ENCODE measurements at regions not wholly inside any gene's neighbourhood (a gene's known extent, or its start where the extent isn't known, plus 50 kb on each side); places are given as distances from the start of the nearest gene placed in this dataset.

GRCh38 chr4:183383606-183384005, 60.8 kb upstream of the CDKN2AIP start:
- Histone ChIP-seq H3K27me3 (replicated peaks in 1 of 7) (peaks cover 0 to 4% (median 0%) of the 10 kb centered on the region in 7 donors), H3K27ac (no peak overlapping the region), H3K4me3 (no peak overlapping the region), H3K9me3 (peaks cover 0 to 30% (median 22%) of the 10 kb centered on the region in 8 donors), H3K4me1 (no peaks in the 10 kb centered on the region), H3K36me3 (no peaks in the 10 kb centered on the region)
- 81 to 84% (median 83%) methylated on average over 6 to 7 of the region's 7 CpGs for WGBS, 5 donors
- intact Hi-C loops (cut with DNase I; ENCODE audit: low total_unique reads): no loop called here
- TF ChIP-seq CTCF (IDR thresholded peaks at IDR 0.05 in 8 of 11, conservative IDR thresholded peaks at IDR 0.05 in 3 of 11) (no peak), POLR2A (IDR thresholded peaks at IDR 0.05) (no peak), POLR2AphosphoS5 (IDR thresholded peaks at IDR 0.05) (no peak)
- DNase-seq: no peak

- Histone ChIP-seq H3K9me3 (peaks cover 0 to 22% (median 17%) of the 10 kb centered on the region in 8 donors), H3K4me1 (no peaks in the 10 kb centered on the region), H3K27ac (no peak overlapping the region), H3K27me3 (replicated peaks in 1 of 7) (peaks cover 0 to 13% (median 0%) of the 10 kb centered on the region in 7 donors), H3K36me3 (no peaks in the 10 kb centered on the region), H3K4me3 (no peak overlapping the region)
- no peak for TF ChIP-seq POLR2A (IDR thresholded peaks at IDR 0.05)
- no peak for TF ChIP-seq POLR2AphosphoS5 (IDR thresholded peaks at IDR 0.05)
- no peak for TF ChIP-seq CTCF (IDR thresholded peaks at IDR 0.05 in 8 of 11, conservative IDR thresholded peaks at IDR 0.05 in 3 of 11)
- 69 to 82% (median 78%) methylated on average over 1 of the region's 1 CpG for WGBS, 5 donors
- intact Hi-C loops (cut with DNase I; ENCODE audit: low total_unique reads): no loop called here
- no peak for DNase-seq
Measured at GRCh38 chr4:183384516-183384915, 59.9 kb upstream of the CDKN2AIP start.

- Histone ChIP-seq H3K27ac (no peak overlapping the region), H3K36me3 (no peaks in the 10 kb centered on the region), H3K9me3 (peaks cover 0 to 22% (median 17%) of the 10 kb centered on the region in 8 donors), H3K27me3 (replicated peaks in 1 of 7) (peaks cover 0 to 18% (median 0%) of the 10 kb centered on the region in 7 donors), H3K4me3 (no peak overlapping the region), H3K4me1 (no peaks in the 10 kb centered on the region)
- intact Hi-C loops (cut with DNase I; ENCODE audit: low total_unique reads): no loop called here
- DNase-seq: no peak
- TF ChIP-seq POLR2AphosphoS5 (IDR thresholded peaks at IDR 0.05): no peak
- TF ChIP-seq CTCF (IDR thresholded peaks at IDR 0.05 in 8 of 11, conservative IDR thresholded peaks at IDR 0.05 in 3 of 11): no peak
- no peak for TF ChIP-seq POLR2A (IDR thresholded peaks at IDR 0.05)
- 68 to 81% (median 80%) methylated on average over 4 to 7 of the region's 7 CpGs for WGBS, 5 donors
Measured at GRCh38 chr4:183384983-183385382, 59.5 kb upstream of the CDKN2AIP start.

GRCh38 chr4:183388021-183388420, 56.4 kb upstream of the CDKN2AIP start:
- TF ChIP-seq POLR2A (IDR thresholded peaks at IDR 0.05) (no peak), CTCF (IDR thresholded peaks at IDR 0.05 in 8 of 11, conservative IDR thresholded peaks at IDR 0.05 in 3 of 11) (no peak), POLR2AphosphoS5 (IDR thresholded peaks at IDR 0.05) (no peak)
- DNase-seq: no peak
- intact Hi-C loops (cut with DNase I; ENCODE audit: low total_unique reads): no loop called here
- no peaks in the 10 kb centered on the region for H3K36me3 ChIP-seq
- peaks cover 0 to 27% (median 0%) of the 10 kb centered on the region in 7 donors for H3K27me3 ChIP-seq (replicated peaks in 1 of 7)
- H3K4me3 ChIP-seq: no peak overlapping the region
- WGBS, 5 donors: 85 to 89% (median 87%) methylated on average over 7 of the region's 7 CpGs
- peaks cover 0 to 14% (median 8%) of the 10 kb centered on the region in 6 donors for H3K4me1 ChIP-seq
- H3K9me3 ChIP-seq: peaks cover 0 to 22% (median 17%) of the 10 kb centered on the region in 8 donors
- no peak overlapping the region for H3K27ac ChIP-seq

All from spleen (tissue), 11 donors.